WTC11 (cell line): ENCODE measurements at regions not wholly inside any gene's neighbourhood (a gene's known extent, or its start where the extent isn't known, plus 50 kb on each side); places are given as distances from the start of the nearest gene placed in this dataset.

Source experiments
- E2F4 ChIP-seq: sonication (generic); formaldehyde crosslinking; IDR thresholded peaks from 2 replicates; pipeline ENCODE4 v1.8.1; 2022; ENCODE audit warnings: low read depth, mild to moderate bottlenecking, moderate library complexity, missing genetic modification reagents, borderline replicate concordance
- ELF4 ChIP-seq: sonication (generic); formaldehyde crosslinking; IDR thresholded peaks from 2 replicates; pipeline ENCODE4 v1.8.1; 2022; ENCODE audit warnings: low read depth, mild to moderate bottlenecking, moderate library complexity, missing genetic modification reagents
- FOXK1 ChIP-seq: sonication (generic); formaldehyde crosslinking; IDR thresholded peaks from 2 replicates; pipeline ENCODE4 v1.8.0; 2022; ENCODE audit warnings: mild to moderate bottlenecking, moderate library complexity, missing genetic modification reagents
- GABPB1 ChIP-seq: sonication (generic); formaldehyde crosslinking; IDR thresholded peaks from 2 replicates; pipeline ENCODE4 v1.8.1; 2023; ENCODE audit warnings: mild to moderate bottlenecking, missing genetic modification reagents
- JAZF1 ChIP-seq: fragments of 250-450 bp; sonication (Bioruptor Pico); IDR thresholded peaks from 2 replicates; pipeline ENCODE4 v1.9.0; 2021; ENCODE audit warnings: moderate library complexity, mild to moderate bottlenecking, inconsistent platforms
- NR3C1 ChIP-seq: sonication (generic); formaldehyde crosslinking; conservative IDR thresholded peaks from 2 replicates; pipeline ENCODE4 v1.8.1; 2023; ENCODE audit warnings: low read depth, mild to moderate bottlenecking, missing genetic modification reagents
- TEAD1 ChIP-seq: sonication (generic); formaldehyde crosslinking; IDR thresholded peaks from 2 replicates; pipeline ENCODE4 v1.8.0; 2022; ENCODE audit warnings: mild to moderate bottlenecking, missing genetic modification reagents
- TP53 ChIP-seq: sonication (generic); formaldehyde crosslinking; IDR thresholded peaks from 2 replicates; pipeline ENCODE4 v1.8.1; 2023; ENCODE audit warnings: mild to moderate bottlenecking, missing genetic modification reagents
- ZNF232 ChIP-seq: sonication (generic); formaldehyde crosslinking; IDR thresholded peaks from 2 replicates; pipeline ENCODE4 v1.8.0; 2022; ENCODE audit warnings: mild to moderate bottlenecking, missing genetic modification reagents
- TF ChIP-seq, protein P1 (sequence below): fragments of 200-600 bp; IDR thresholded peaks from 2 replicates; pipeline ENCODE4 v1.8.0; 2022; ENCODE audit warnings: antibody characterized with exemption
- TF ChIP-seq, protein P2 (sequence below): sonication (generic); formaldehyde crosslinking; IDR thresholded peaks from 2 replicates; pipeline ENCODE4 v1.8.0; 2022; ENCODE audit warnings: mild to moderate bottlenecking, missing genetic modification reagents

GRCh38 chr3:159913712-159914414 lies 74.8 kb upstream of the IL12A start:
- TF ChIP-seq, protein P1, sequence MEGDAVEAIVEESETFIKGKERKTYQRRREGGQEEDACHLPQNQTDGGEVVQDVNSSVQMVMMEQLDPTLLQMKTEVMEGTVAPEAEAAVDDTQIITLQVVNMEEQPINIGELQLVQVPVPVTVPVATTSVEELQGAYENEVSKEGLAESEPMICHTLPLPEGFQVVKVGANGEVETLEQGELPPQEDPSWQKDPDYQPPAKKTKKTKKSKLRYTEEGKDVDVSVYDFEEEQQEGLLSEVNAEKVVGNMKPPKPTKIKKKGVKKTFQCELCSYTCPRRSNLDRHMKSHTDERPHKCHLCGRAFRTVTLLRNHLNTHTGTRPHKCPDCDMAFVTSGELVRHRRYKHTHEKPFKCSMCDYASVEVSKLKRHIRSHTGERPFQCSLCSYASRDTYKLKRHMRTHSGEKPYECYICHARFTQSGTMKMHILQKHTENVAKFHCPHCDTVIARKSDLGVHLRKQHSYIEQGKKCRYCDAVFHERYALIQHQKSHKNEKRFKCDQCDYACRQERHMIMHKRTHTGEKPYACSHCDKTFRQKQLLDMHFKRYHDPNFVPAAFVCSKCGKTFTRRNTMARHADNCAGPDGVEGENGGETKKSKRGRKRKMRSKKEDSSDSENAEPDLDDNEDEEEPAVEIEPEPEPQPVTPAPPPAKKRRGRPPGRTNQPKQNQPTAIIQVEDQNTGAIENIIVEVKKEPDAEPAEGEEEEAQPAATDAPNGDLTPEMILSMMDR = no peak
- TF ChIP-seq FOXK1 (CRISPR knock-in tag) (no peak), TEAD1 (CRISPR knock-in tag) (no peak), GABPB1 (CRISPR knock-in tag) (no peak), ELF4 (CRISPR knock-in tag) (no peak), NR3C1 (CRISPR knock-in tag) (no peak), E2F4 (CRISPR knock-in tag) (no peak), ZNF232 (CRISPR knock-in tag) (no peak), JAZF1 (CRISPR knock-in tag) (no peak), TP53 (no peak)
- TF ChIP-seq, protein P2, sequence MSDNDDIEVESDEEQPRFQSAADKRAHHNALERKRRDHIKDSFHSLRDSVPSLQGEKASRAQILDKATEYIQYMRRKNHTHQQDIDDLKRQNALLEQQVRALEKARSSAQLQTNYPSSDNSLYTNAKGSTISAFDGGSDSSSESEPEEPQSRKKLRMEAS (CRISPR knock-in tag) = no peak
